ENCODE measurements at regions not wholly inside any gene's neighbourhood (a gene's known extent, or its start where the extent isn't known, plus 50 kb on each side); places are given as distances from the start of the nearest gene placed in this dataset.

DNA sequence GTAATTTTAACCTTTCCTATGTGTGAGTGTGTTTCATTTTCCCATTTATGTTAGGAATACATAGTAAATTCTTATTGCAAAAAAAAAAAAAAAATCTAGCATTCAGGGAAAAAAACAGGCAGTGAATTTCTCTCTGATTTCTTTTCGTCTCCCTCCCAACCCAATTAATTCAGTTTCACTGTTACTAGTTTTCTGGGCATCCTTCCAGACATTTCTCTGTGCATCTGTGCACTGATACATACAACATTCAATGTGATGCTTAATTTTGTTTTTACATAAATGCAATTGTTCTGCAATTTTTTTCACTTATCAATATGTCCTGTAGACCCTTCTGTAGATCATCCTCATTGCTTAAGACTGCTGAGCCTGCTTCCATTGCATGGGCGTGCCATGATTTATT is 694.3 kb upstream of the TBX3 start:
- TF ChIP-seq, protein P1, sequence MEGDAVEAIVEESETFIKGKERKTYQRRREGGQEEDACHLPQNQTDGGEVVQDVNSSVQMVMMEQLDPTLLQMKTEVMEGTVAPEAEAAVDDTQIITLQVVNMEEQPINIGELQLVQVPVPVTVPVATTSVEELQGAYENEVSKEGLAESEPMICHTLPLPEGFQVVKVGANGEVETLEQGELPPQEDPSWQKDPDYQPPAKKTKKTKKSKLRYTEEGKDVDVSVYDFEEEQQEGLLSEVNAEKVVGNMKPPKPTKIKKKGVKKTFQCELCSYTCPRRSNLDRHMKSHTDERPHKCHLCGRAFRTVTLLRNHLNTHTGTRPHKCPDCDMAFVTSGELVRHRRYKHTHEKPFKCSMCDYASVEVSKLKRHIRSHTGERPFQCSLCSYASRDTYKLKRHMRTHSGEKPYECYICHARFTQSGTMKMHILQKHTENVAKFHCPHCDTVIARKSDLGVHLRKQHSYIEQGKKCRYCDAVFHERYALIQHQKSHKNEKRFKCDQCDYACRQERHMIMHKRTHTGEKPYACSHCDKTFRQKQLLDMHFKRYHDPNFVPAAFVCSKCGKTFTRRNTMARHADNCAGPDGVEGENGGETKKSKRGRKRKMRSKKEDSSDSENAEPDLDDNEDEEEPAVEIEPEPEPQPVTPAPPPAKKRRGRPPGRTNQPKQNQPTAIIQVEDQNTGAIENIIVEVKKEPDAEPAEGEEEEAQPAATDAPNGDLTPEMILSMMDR (IDR thresholded peaks at IDR 0.05; ENCODE audit: unreplicated experiment), result no peak
- no peak overlapping the region for H3K4me3 Mint-ChIP-seq (ENCODE audit: unreplicated experiment)
- H3K27me3 Mint-ChIP-seq (ENCODE audit: unreplicated experiment), result peaks cover 1% of the 10 kb centered on the region
- H3K9me3 Mint-ChIP-seq (ENCODE audit: unreplicated experiment), result no peaks in the 10 kb centered on the region
- no peak overlapping the region for H3K27ac Mint-ChIP-seq (ENCODE audit: unreplicated experiment)
- no peak for DNase-seq (ENCODE audit: low spot score)
- H3K36me3 Mint-ChIP-seq (ENCODE audit: low read depth, unreplicated experiment), result peaks cover 3% of the 10 kb centered on the region
- H3K4me1 Mint-ChIP-seq (ENCODE audit: unreplicated experiment), result peaks cover 5% of the 10 kb centered on the region

DNA sequence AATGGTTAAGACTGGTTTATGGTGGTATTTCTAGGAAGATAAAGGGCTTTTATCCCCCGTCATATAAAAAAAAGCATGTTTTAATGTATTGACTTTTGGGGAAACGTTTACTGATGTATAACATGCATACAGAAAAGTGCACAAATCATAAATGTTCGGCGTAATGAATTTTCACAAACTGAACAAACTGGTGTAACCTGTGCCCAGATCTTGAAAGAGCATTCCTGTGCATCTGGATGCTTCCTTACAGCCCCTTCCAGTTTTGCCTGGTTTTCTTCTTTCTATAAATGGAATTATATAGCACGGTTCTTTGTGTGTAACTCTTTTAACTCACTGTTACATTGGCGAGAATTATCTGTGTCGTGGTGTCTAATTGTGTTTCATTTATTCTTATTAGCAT is 693.8 kb upstream of the TBX3 start:
- Mint-ChIP-seq H3K27me3 (ENCODE audit: unreplicated experiment) (peaks cover 1% of the 10 kb centered on the region), H3K4me3 (ENCODE audit: unreplicated experiment) (no peak overlapping the region), H3K36me3 (ENCODE audit: low read depth, unreplicated experiment) (peaks cover 3% of the 10 kb centered on the region), H3K4me1 (ENCODE audit: unreplicated experiment) (peaks cover 5% of the 10 kb centered on the region), H3K9me3 (ENCODE audit: unreplicated experiment) (no peaks in the 10 kb centered on the region), H3K27ac (ENCODE audit: unreplicated experiment) (no peak overlapping the region)
- DNase-seq (ENCODE audit: low spot score), result no peak
- TF ChIP-seq, protein P1 (IDR thresholded peaks at IDR 0.05; ENCODE audit: unreplicated experiment), result no peak

DNA sequence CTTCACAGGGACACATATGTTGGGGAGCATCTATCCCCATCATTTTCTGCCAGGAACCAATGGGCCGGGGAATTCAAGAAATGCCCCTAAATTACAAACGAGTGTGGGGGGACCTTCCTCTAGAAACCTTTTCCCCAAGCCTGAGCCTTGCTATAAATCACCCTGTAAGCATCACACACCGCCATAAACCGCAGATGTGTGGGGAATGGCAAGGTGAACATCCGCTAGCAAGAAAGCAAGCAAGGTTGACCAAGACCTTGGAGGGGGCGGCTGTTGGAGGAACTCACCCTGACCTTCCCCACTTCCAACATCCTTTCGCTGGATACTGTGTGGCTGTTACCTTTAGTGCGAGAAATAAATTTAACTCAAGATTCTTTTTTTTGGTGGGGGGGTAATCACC is 693.3 kb upstream of the TBX3 start:
- Mint-ChIP-seq H3K9me3 (ENCODE audit: unreplicated experiment) (no peaks in the 10 kb centered on the region), H3K36me3 (ENCODE audit: low read depth, unreplicated experiment) (peaks cover 3% of the 10 kb centered on the region), H3K4me1 (ENCODE audit: unreplicated experiment) (peaks cover 5% of the 10 kb centered on the region), H3K27ac (ENCODE audit: unreplicated experiment) (no peak overlapping the region), H3K27me3 (ENCODE audit: unreplicated experiment) (peaks cover 1% of the 10 kb centered on the region), H3K4me3 (ENCODE audit: unreplicated experiment) (no peak overlapping the region)
- DNase-seq (ENCODE audit: low spot score), result no peak
- TF ChIP-seq, protein P1 (IDR thresholded peaks at IDR 0.05; ENCODE audit: unreplicated experiment), result no peak

DNA sequence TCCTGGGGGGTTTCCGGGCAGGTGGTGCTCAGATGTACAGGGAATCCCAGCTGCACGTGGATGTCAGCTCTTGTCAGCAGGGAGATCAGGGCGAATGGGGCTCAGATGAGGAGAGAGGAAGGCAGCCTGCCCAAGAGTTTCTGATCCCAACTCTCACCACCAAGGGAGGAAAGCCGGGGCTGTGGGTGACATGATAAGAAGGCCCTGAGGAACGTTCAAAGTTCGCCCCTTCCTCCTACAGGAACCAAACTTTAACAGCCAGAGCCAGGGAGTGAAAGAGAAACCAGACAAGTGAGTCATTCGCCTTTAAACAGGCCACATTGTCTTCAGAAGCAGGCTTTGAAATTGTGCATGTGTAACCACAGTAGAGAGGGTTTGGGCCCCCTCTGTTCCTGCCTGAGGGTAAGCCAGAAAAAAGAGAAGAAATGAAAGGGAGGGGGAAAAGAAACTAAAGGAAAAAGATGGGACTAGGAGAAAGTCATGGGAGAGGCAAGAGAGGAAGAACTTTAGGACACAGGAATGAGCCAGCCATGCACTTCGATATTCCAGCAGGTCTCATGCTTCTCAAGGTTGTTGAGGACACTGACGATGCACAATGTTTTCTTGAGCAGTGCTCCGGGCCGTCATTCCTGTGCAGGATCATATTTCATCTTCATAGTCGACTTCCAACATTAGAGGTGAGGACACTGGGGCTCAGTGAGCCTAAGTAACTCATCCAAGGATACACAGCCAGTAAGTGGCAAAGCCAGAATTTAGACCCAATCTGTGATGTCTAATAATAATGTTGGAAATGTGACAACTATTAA is 691.4 kb upstream of the TBX3 start:
- H3K4me3 Mint-ChIP-seq (ENCODE audit: unreplicated experiment), result no peak overlapping the region
- H3K9me3 Mint-ChIP-seq (ENCODE audit: unreplicated experiment), result no peaks in the 10 kb centered on the region
- H3K27ac Mint-ChIP-seq (ENCODE audit: unreplicated experiment), result no peak overlapping the region
- H3K4me1 Mint-ChIP-seq (ENCODE audit: unreplicated experiment), result peaks cover 2% of the 10 kb centered on the region
- no peaks in the 10 kb centered on the region for H3K27me3 Mint-ChIP-seq (ENCODE audit: unreplicated experiment)
- no peak for DNase-seq (ENCODE audit: low spot score)
- H3K36me3 Mint-ChIP-seq (ENCODE audit: low read depth, unreplicated experiment), result peaks cover 3% of the 10 kb centered on the region
- TF ChIP-seq, protein P1 (IDR thresholded peaks at IDR 0.05; ENCODE audit: unreplicated experiment), result no peak

DNA sequence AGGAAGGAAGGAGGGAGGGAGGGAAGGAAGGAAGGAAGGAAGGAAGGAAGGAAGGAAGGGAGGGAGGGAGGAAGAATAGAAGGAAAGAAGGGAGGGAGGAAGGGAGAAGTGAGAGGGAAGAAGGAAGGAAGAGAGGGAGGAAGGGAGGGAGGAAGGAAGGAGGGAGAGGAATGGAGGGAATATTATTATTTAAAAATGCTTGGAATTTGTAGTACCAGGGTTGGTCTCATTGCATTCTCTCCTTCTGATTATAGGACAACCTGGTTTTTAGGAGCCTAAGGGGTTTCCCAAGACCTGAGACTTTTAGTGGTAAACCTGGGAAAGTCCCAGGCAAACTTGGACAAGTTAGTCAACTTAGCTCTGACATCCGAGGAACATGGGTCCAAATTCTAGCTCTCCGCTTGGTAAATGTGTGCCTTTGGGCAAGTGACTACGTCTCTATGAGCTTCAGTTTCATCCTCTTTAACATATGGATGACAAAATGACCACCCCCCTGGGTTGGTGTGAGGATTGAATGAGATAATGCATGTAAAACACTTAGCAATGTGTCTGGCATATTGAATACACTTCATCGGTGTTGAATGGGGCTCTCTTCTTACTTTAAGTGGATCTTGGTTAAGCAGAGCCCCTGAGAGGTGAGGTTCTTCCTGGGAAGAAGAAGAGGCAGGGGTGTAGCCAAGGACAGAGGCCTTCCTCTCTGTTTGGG is 690.7 kb upstream of the TBX3 start:
- Mint-ChIP-seq H3K9me3 (ENCODE audit: unreplicated experiment) (no peaks in the 10 kb centered on the region), H3K36me3 (ENCODE audit: low read depth, unreplicated experiment) (peaks cover 3% of the 10 kb centered on the region), H3K27ac (ENCODE audit: unreplicated experiment) (no peak overlapping the region), H3K27me3 (ENCODE audit: unreplicated experiment) (no peaks in the 10 kb centered on the region), H3K4me1 (ENCODE audit: unreplicated experiment) (no peaks in the 10 kb centered on the region), H3K4me3 (ENCODE audit: unreplicated experiment) (no peak overlapping the region)
- TF ChIP-seq, protein P1 (IDR thresholded peaks at IDR 0.05; ENCODE audit: unreplicated experiment), result no peak
- no peak for DNase-seq (ENCODE audit: low spot score)
